IPS-15b (cell line): ENCODE measurements at regions not wholly inside any gene's neighbourhood (a gene's known extent, or its start where the extent isn't known, plus 50 kb on each side); places are given as distances from the start of the nearest gene placed in this dataset.

Experiments used
- H3K27me3 ChIP-seq: one replicate; pipeline ENCODE4 v1.6.1; 2013; ENCODE audit warnings: low read length; ENCODE audit not compliant: control insufficient read depth, insufficient read depth
- H3K36me3 ChIP-seq: one replicate; pipeline ENCODE4 v1.6.1; 2013; ENCODE audit warnings: low read length; ENCODE audit not compliant: control insufficient read depth, insufficient read depth
- H3K4me1 ChIP-seq: one replicate; pipeline ENCODE4 v1.6.1; 2013; ENCODE audit warnings: mild to moderate bottlenecking, low read length; ENCODE audit not compliant: control insufficient read depth, insufficient read depth
- H3K4me3 ChIP-seq: one replicate; pipeline ENCODE4 v1.5.1; 2013; ENCODE audit warnings: low read depth, low read length
- H3K9ac ChIP-seq: one replicate; pipeline ENCODE4 v1.6.1; 2013; ENCODE audit warnings: low read depth, mild to moderate bottlenecking, low read length
- H3K9me3 ChIP-seq: one replicate; pipeline ENCODE4 v1.6.1; 2013; ENCODE audit warnings: mild to moderate bottlenecking, low read length; ENCODE audit not compliant: control insufficient read depth, insufficient read depth

GRCh38 chr2:136213836-136214235 is 95.9 kb upstream of the CXCR4 start:
- Histone ChIP-seq H3K9me3 (no peaks in the 10 kb centered on the region), H3K4me3 (no peak overlapping the region), H3K9ac (no peak overlapping the region), H3K4me1 (no peaks in the 10 kb centered on the region), H3K36me3 (no peaks in the 10 kb centered on the region), H3K27me3 (no peaks in the 10 kb centered on the region)

- Histone ChIP-seq H3K27me3 (no peaks in the 10 kb centered on the region), H3K36me3 (no peaks in the 10 kb centered on the region), H3K4me1 (no peaks in the 10 kb centered on the region), H3K9ac (no peak overlapping the region), H3K9me3 (no peaks in the 10 kb centered on the region), H3K4me3 (no peak overlapping the region)
These were observed 94.8 kb upstream of the CXCR4 start for GRCh38 chr2:136212426-136213378.

GRCh38 chr2:136211701-136212100 is 93.8 kb upstream of the CXCR4 start:
- H3K9ac ChIP-seq: no peak overlapping the region
- no peaks in the 10 kb centered on the region for H3K9me3 ChIP-seq
- no peaks in the 10 kb centered on the region for H3K27me3 ChIP-seq
- H3K36me3 ChIP-seq: no peaks in the 10 kb centered on the region
- H3K4me1 ChIP-seq: no peaks in the 10 kb centered on the region
- no peak overlapping the region for H3K4me3 ChIP-seq

- no peaks in the 10 kb centered on the region for H3K27me3 ChIP-seq
- H3K9me3 ChIP-seq: no peaks in the 10 kb centered on the region
- H3K4me1 ChIP-seq: no peaks in the 10 kb centered on the region
- no peak overlapping the region for H3K9ac ChIP-seq
- no peaks in the 10 kb centered on the region for H3K36me3 ChIP-seq
- no peak overlapping the region for H3K4me3 ChIP-seq
These were observed 92.9 kb upstream of the CXCR4 start for GRCh38 chr2:136210822-136211221.

GRCh38 chr2:136210455-136210805 is 92.5 kb upstream of the CXCR4 start:
- Histone ChIP-seq H3K4me3 (no peak overlapping the region), H3K4me1 (no peaks in the 10 kb centered on the region), H3K27me3 (no peaks in the 10 kb centered on the region), H3K36me3 (no peaks in the 10 kb centered on the region), H3K9me3 (no peaks in the 10 kb centered on the region), H3K9ac (no peak overlapping the region)

GRCh38 chr2:136209561-136210454 is 91.9 kb upstream of the CXCR4 start:
- no peaks in the 10 kb centered on the region for H3K4me1 ChIP-seq

GRCh38 chr2:136208682-136209420 is 90.9 kb upstream of the CXCR4 start:
- Histone ChIP-seq H3K4me1 (no peaks in the 10 kb centered on the region), H3K9me3 (no peaks in the 10 kb centered on the region), H3K9ac (no peak overlapping the region), H3K27me3 (no peaks in the 10 kb centered on the region), H3K4me3 (no peak overlapping the region), H3K36me3 (no peaks in the 10 kb centered on the region)

More at GRCh38 chr2:136209561-136210454, 91.9 kb upstream of the CXCR4 start:
- no peaks in the 10 kb centered on the region for H3K9me3 ChIP-seq
- no peaks in the 10 kb centered on the region for H3K27me3 ChIP-seq
- H3K4me3 ChIP-seq: no peak overlapping the region
- no peak overlapping the region for H3K9ac ChIP-seq
- H3K36me3 ChIP-seq: no peaks in the 10 kb centered on the region

- Histone ChIP-seq H3K9me3 (no peaks in the 10 kb centered on the region), H3K27me3 (no peaks in the 10 kb centered on the region), H3K4me3 (no peak overlapping the region), H3K9ac (no peak overlapping the region), H3K36me3 (no peaks in the 10 kb centered on the region), H3K4me1 (no peaks in the 10 kb centered on the region)
These were observed 89.7 kb upstream of the CXCR4 start for GRCh38 chr2:136207665-136208064.

- no peak overlapping the region for H3K4me3 ChIP-seq
- no peaks in the 10 kb centered on the region for H3K9me3 ChIP-seq
- no peaks in the 10 kb centered on the region for H3K36me3 ChIP-seq
- no peaks in the 10 kb centered on the region for H3K4me1 ChIP-seq
- no peak overlapping the region for H3K9ac ChIP-seq
- no peaks in the 10 kb centered on the region for H3K27me3 ChIP-seq
These were observed 89.2 kb upstream of the CXCR4 start for GRCh38 chr2:136207030-136207623.

- H3K4me1 ChIP-seq: no peaks in the 10 kb centered on the region
- no peaks in the 10 kb centered on the region for H3K9me3 ChIP-seq
- H3K27me3 ChIP-seq: no peaks in the 10 kb centered on the region
- no peaks in the 10 kb centered on the region for H3K36me3 ChIP-seq
- H3K9ac ChIP-seq: no peak overlapping the region
- H3K4me3 ChIP-seq: no peak overlapping the region
These were observed 88.7 kb upstream of the CXCR4 start for GRCh38 chr2:136206613-136207012.

- Histone ChIP-seq H3K9me3 (no peaks in the 10 kb centered on the region), H3K9ac (no peak overlapping the region), H3K36me3 (no peaks in the 10 kb centered on the region), H3K4me1 (no peaks in the 10 kb centered on the region), H3K27me3 (no peaks in the 10 kb centered on the region), H3K4me3 (no peak overlapping the region)
These were observed 87.7 kb upstream of the CXCR4 start for GRCh38 chr2:136205615-136206014.
